ENCODE measurements at regions not wholly inside any gene's neighbourhood (a gene's known extent, or its start where the extent isn't known, plus 50 kb on each side); places are given as distances from the start of the nearest gene placed in this dataset.

GRCh38 chr10:107417446-107417845 lies 252.9 kb upstream of the SORCS1 start:
- Histone ChIP-seq H3K9ac (ENCODE audit: low read depth in 2 of 2, low read length in 2 of 2) (no peak overlapping the region), H3K4me1 (no peaks in the 10 kb centered on the region), H3K4me3 (no peak overlapping the region), H3K36me3 (no peaks in the 10 kb centered on the region), H3K27me3 (no peaks in the 10 kb centered on the region), H3K9me3 (no peaks in the 10 kb centered on the region), H3K27ac (no peak overlapping the region)
- no peak for TF ChIP-seq CTCF (IDR thresholded peaks at IDR 0.05)
- DNase-seq = no peak
- intact Hi-C loops (cut with DNase I) = no loop called here

- no peak for DNase-seq
- Histone ChIP-seq H3K9ac (ENCODE audit: low read depth in 2 of 2, low read length in 2 of 2) (no peak overlapping the region), H3K4me1 (no peaks in the 10 kb centered on the region), H3K4me3 (no peak overlapping the region), H3K27ac (no peak overlapping the region), H3K9me3 (no peaks in the 10 kb centered on the region), H3K36me3 (no peaks in the 10 kb centered on the region), H3K27me3 (no peaks in the 10 kb centered on the region)
- intact Hi-C loops (cut with DNase I) = no loop called here
- no peak for TF ChIP-seq CTCF (IDR thresholded peaks at IDR 0.05)
These were observed 250.9 kb upstream of the SORCS1 start for GRCh38 chr10:107415446-107415845.

GRCh38 chr10:107413971-107414370 lies 249.5 kb upstream of the SORCS1 start:
- no peak for TF ChIP-seq CTCF (IDR thresholded peaks at IDR 0.05)

GRCh38 chr10:107409522-107409921 lies 245.0 kb upstream of the SORCS1 start:
- no peak for DNase-seq
- Histone ChIP-seq H3K4me1 (no peaks in the 10 kb centered on the region), H3K27ac (no peak overlapping the region), H3K9ac (ENCODE audit: low read depth in 2 of 2, low read length in 2 of 2) (no peak overlapping the region), H3K27me3 (no peaks in the 10 kb centered on the region), H3K4me3 (no peak overlapping the region), H3K9me3 (no peaks in the 10 kb centered on the region), H3K36me3 (no peaks in the 10 kb centered on the region)
- intact Hi-C loops (cut with DNase I) = loop anchor here (2.0 kb wide), 1 partner anchor 405 kb away; no protein-coding TSS in a partner anchor
- no peak for TF ChIP-seq CTCF (IDR thresholded peaks at IDR 0.05)

More at GRCh38 chr10:107413971-107414370, 249.5 kb upstream of the SORCS1 start:
- no peaks in the 10 kb centered on the region for H3K9me3 ChIP-seq
- no peak overlapping the region for H3K27ac ChIP-seq
- H3K36me3 ChIP-seq = no peaks in the 10 kb centered on the region
- no peaks in the 10 kb centered on the region for H3K4me1 ChIP-seq
- intact Hi-C loops (cut with DNase I) = no loop called here
- DNase-seq = no peak
- H3K9ac ChIP-seq (ENCODE audit: low read depth in 2 of 2, low read length in 2 of 2) = no peak overlapping the region
- H3K4me3 ChIP-seq = no peak overlapping the region
- no peaks in the 10 kb centered on the region for H3K27me3 ChIP-seq

GRCh38 chr10:107398115-107398514 lies 233.6 kb upstream of the SORCS1 start:
- Histone ChIP-seq H3K27me3 (no peaks in the 10 kb centered on the region), H3K36me3 (no peaks in the 10 kb centered on the region), H3K9me3 (no peaks in the 10 kb centered on the region), H3K4me1 (no peaks in the 10 kb centered on the region), H3K9ac (ENCODE audit: low read depth in 2 of 2, low read length in 2 of 2) (no peak overlapping the region), H3K27ac (no peak overlapping the region), H3K4me3 (no peak overlapping the region)
- intact Hi-C loops (cut with DNase I) = no loop called here
- DNase-seq = no peak
- TF ChIP-seq CTCF (IDR thresholded peaks at IDR 0.05) = no peak

- Histone ChIP-seq H3K27me3 (no peaks in the 10 kb centered on the region), H3K9ac (ENCODE audit: low read depth in 2 of 2, low read length in 2 of 2) (no peak overlapping the region), H3K27ac (no peak overlapping the region), H3K36me3 (no peaks in the 10 kb centered on the region), H3K4me1 (no peaks in the 10 kb centered on the region), H3K9me3 (no peaks in the 10 kb centered on the region), H3K4me3 (no peak overlapping the region)
- no peak for TF ChIP-seq CTCF (IDR thresholded peaks at IDR 0.05)
- no peak for DNase-seq
- intact Hi-C loops (cut with DNase I) = no loop called here
These were observed 227.4 kb upstream of the SORCS1 start for GRCh38 chr10:107391901-107392300.

All from colonic mucosa (tissue), 4 donors.